A673 (cell line): ENCODE measurements at regions not wholly inside any gene's neighbourhood (a gene's known extent, or its start where the extent isn't known, plus 50 kb on each side); places are given as distances from the start of the nearest gene placed in this dataset.

Experiments used
- CTCF ChIP-seq: fragments of 300-800, 200-600 bp; sonication (generic); conservative IDR thresholded peaks from 2 replicates; pipeline ENCODE4 v1.5.1; 2017; ENCODE audit warnings: low read depth, mild to moderate bottlenecking, antibody characterized with exemption, low read length, moderate library complexity, mixed read lengths
- EZH2 ChIP-seq: fragments of 200-600 bp; sonication (generic); IDR thresholded peaks from 2 replicates; pipeline ENCODE4 v1.6.1; 2017; ENCODE audit warnings: borderline replicate concordance, low read depth, mild to moderate bottlenecking, mixed read lengths, antibody characterized with exemption, low read length; ENCODE audit not compliant: poor library complexity, severe bottlenecking

GRCh38 chr1:96240438-96240837 is 481.1 kb upstream of the PTBP2 start:
- TF ChIP-seq CTCF (no peak), EZH2 (no peak)
